Immature natural killer cell (primary cell): ENCODE measurements at regions not wholly inside any gene's neighbourhood (a gene's known extent, or its start where the extent isn't known, plus 50 kb on each side); places are given as distances from the start of the nearest gene placed in this dataset.
A peak's percentile ranks its signal among the peaks of the same experiment; 100 is the strongest.

Source experiments
- DNase-seq, 3 donors: peaks; one replicate each; pipeline ENCODE4 v3.0.0; 2022; ENCODE audit warnings: mixed read lengths in 1 of 3
- H3K27ac Mint-ChIP-seq, 6 donors: one replicate each; pipeline ENCODE4 v1.8.0; 2020; ENCODE audit warnings: mixed read lengths in 6 of 6, mild to moderate bottlenecking in 5 of 6, inconsistent platforms in 4 of 6, moderate library complexity in 3 of 6
- H3K27me3 Mint-ChIP-seq, 3 donors: one replicate each; pipeline ENCODE4 v1.8.0; 2020 to 2021; ENCODE audit warnings: low read depth in 3 of 3, mild to moderate bottlenecking in 3 of 3, mixed read lengths in 3 of 3, moderate library complexity in 3 of 3, inconsistent platforms in 1 of 3
- H3K36me3 Mint-ChIP-seq, 3 donors: one replicate each; pipeline ENCODE4 v1.8.0; 2020; ENCODE audit warnings: mixed read lengths in 3 of 3, inconsistent platforms in 2 of 3, mild to moderate bottlenecking in 2 of 3
- H3K4me1 Mint-ChIP-seq, 2 donors: one replicate each; pipeline ENCODE4 v1.8.0; 2020; ENCODE audit warnings: inconsistent platforms in 2 of 2, mild to moderate bottlenecking in 2 of 2, mixed read lengths in 2 of 2, moderate library complexity in 1 of 2
- H3K4me3 Mint-ChIP-seq, 5 donors: one replicate each; pipeline ENCODE4 v1.8.0; 2020; ENCODE audit warnings: mild to moderate bottlenecking in 5 of 5, mixed read lengths in 5 of 5, inconsistent platforms in 3 of 5, moderate library complexity in 3 of 5
- H3K9me3 Mint-ChIP-seq, 6 donors: one replicate each; pipeline ENCODE4 v1.8.0; 2020; ENCODE audit warnings: mild to moderate bottlenecking in 6 of 6, mixed read lengths in 6 of 6, inconsistent platforms in 4 of 6, moderate library complexity in 3 of 6

- Mint-ChIP-seq H3K27me3 (peaks cover 0 to 1% (median 0%) of the 10 kb centered on the region in 3 donors), H3K9me3 (peaks cover 0 to 2% (median 0%) of the 10 kb centered on the region in 6 donors), H3K4me1 (peaks cover 0 to 4% of the 10 kb centered on the region in 2 donors), H3K36me3 (peaks cover 0 to 4% (median 0%) of the 10 kb centered on the region in 3 donors), H3K4me3 (no peak overlapping the region), H3K27ac (no peak overlapping the region)
- DNase-seq = no peak
Measured at GRCh38 chr4:20623939-20624338, 76.3 kb upstream of the PACRGL start.

DNA sequence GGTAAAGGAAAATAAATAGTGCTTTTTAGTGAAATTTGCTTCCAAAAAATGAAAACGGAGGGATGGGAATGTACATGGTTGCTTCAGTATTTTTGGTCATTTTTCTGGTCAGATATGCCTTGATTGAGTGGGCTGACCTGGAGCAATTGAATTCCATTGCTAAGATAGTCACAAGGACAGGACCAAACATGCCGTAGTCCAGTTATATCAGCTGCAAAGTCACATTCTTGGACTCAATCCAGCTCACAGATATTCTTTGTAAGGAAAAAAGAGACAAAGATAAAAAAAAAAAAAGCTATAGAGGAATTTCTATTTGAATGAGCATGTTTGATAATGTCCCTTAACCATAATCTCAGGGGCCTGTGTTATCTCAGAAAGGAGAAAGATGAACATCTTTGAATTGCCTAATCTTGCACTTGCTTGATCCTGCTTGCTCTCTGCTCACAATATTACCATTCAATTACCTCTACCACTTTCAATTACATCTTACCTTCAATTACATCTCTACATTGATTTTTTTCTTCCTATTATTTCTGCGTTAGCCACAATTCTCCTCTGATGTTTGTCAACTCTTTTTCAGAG, 75.4 kb upstream of the PACRGL start:
- Mint-ChIP-seq H3K27ac (peak overlapping the region in 1 of 6 donors; percentile 10), H3K27me3 (peaks cover 0 to 1% (median 0%) of the 10 kb centered on the region in 3 donors), H3K4me3 (no peak overlapping the region), H3K9me3 (peaks cover 0 to 2% (median 0%) of the 10 kb centered on the region in 6 donors), H3K4me1 (peaks cover 0 to 4% of the 10 kb centered on the region in 2 donors), H3K36me3 (peaks cover 0 to 4% (median 0%) of the 10 kb centered on the region in 3 donors)
- no peak for DNase-seq

GRCh38 chr4:20625426-20625825, 74.8 kb upstream of the PACRGL start:
- no peak for DNase-seq
- H3K4me1 Mint-ChIP-seq = peaks cover 0 to 4% of the 10 kb centered on the region in 2 donors
- peaks cover 0 to 2% (median 0%) of the 10 kb centered on the region in 6 donors for H3K9me3 Mint-ChIP-seq
- peaks cover 0 to 4% (median 0%) of the 10 kb centered on the region in 3 donors for H3K36me3 Mint-ChIP-seq
- no peak overlapping the region for H3K4me3 Mint-ChIP-seq
- no peak overlapping the region for H3K27ac Mint-ChIP-seq
- H3K27me3 Mint-ChIP-seq = peaks cover 0 to 1% (median 0%) of the 10 kb centered on the region in 3 donors

DNA sequence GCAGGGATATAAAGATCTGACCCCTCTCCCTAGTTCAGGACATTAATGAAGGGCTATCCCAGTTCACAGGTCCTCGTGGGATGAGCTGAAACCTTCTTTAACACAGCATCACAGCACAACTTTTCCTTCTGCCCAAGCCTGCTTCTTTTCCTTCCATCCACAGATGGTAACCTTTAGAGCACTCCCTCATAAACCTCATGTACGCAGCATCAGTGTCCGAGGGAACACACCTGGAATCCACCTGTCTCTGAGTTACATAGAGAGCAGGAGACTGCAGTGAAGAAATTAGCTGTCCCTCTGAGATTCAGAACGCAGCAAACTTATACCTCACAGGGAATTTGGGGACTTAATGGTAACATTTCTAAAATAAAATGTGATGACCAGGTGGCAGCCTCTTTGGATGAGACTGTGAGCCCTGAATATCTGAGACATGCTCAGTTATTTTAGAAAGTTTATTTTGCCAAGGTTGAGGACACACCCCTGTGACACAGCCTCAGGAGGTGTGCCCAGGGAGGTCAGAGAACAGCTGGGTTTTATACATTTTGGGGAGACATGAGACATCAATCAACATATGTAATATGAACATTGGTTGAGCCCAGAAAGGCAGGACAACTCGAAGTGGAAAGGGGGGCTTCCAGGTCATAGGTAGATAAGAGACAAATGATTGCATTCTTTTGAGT, 73.8 kb upstream of the PACRGL start:
- peaks cover 0 to 4% (median 0%) of the 10 kb centered on the region in 3 donors for H3K36me3 Mint-ChIP-seq
- peaks cover 0 to 2% of the 10 kb centered on the region in 2 donors for H3K4me1 Mint-ChIP-seq
- H3K4me3 Mint-ChIP-seq = no peak overlapping the region
- peaks cover 0 to 2% (median 0%) of the 10 kb centered on the region in 6 donors for H3K9me3 Mint-ChIP-seq
- peaks cover 0 to 1% (median 0%) of the 10 kb centered on the region in 3 donors for H3K27me3 Mint-ChIP-seq
- H3K27ac Mint-ChIP-seq = no peak overlapping the region
- no peak for DNase-seq

- H3K4me3 Mint-ChIP-seq = no peak overlapping the region
- H3K36me3 Mint-ChIP-seq = peaks cover 0 to 4% (median 0%) of the 10 kb centered on the region in 3 donors
- no peak for DNase-seq
- H3K27me3 Mint-ChIP-seq = peaks cover 0 to 1% (median 0%) of the 10 kb centered on the region in 3 donors
- no peaks in the 10 kb centered on the region for H3K4me1 Mint-ChIP-seq
- H3K9me3 Mint-ChIP-seq = no peaks in the 10 kb centered on the region
- H3K27ac Mint-ChIP-seq = no peak overlapping the region
Measured at GRCh38 chr4:20627866-20628265, 72.4 kb upstream of the PACRGL start.

- no peak for DNase-seq
- peaks cover 0 to 2% (median 0%) of the 10 kb centered on the region in 6 donors for H3K9me3 Mint-ChIP-seq
- H3K4me1 Mint-ChIP-seq = no peaks in the 10 kb centered on the region
- peaks cover 0 to 5% (median 4%) of the 10 kb centered on the region in 3 donors for H3K27me3 Mint-ChIP-seq
- H3K27ac Mint-ChIP-seq = no peak overlapping the region
- H3K4me3 Mint-ChIP-seq = no peak overlapping the region
- no peaks in the 10 kb centered on the region for H3K36me3 Mint-ChIP-seq
Measured at GRCh38 chr4:20629186-20630106, 70.8 kb upstream of the PACRGL start.

- Mint-ChIP-seq H3K36me3 (no peaks in the 10 kb centered on the region), H3K27me3 (peaks cover 3 to 10% (median 7%) of the 10 kb centered on the region in 3 donors), H3K9me3 (peaks cover 0 to 4% (median 0%) of the 10 kb centered on the region in 6 donors), H3K4me3 (no peak overlapping the region), H3K27ac (no peak overlapping the region), H3K4me1 (no peaks in the 10 kb centered on the region)
- no peak for DNase-seq
Measured at GRCh38 chr4:20638825-20639224, 61.4 kb upstream of the PACRGL start.

- H3K4me3 Mint-ChIP-seq = no peak overlapping the region
- peaks cover 0 to 2% (median 0%) of the 10 kb centered on the region in 6 donors for H3K9me3 Mint-ChIP-seq
- DNase-seq = no peak
- H3K4me1 Mint-ChIP-seq = no peaks in the 10 kb centered on the region
- H3K27ac Mint-ChIP-seq = no peak overlapping the region
- H3K27me3 Mint-ChIP-seq = peaks cover 3 to 7% (median 7%) of the 10 kb centered on the region in 3 donors
- no peaks in the 10 kb centered on the region for H3K36me3 Mint-ChIP-seq
Measured at GRCh38 chr4:20639346-20639745, 60.9 kb upstream of the PACRGL start.

DNA sequence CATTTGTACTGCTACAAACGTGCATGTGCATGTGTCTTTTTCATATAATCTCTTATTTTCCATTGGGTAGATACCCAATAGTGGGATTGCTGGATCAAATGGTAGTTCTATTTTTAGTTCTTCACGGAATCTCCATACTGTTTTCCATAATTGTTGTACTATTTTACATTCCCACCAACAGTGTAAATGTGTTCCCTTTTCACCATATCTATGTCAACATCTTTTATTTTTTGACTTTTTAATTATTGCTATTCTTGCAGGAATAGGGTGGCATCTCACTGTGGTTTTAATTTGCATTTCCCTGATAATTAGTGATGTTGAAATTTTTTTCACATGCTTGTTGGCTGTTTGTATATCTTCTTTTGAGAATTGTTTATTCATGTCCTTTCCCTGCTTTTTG, 59.3 kb upstream of the PACRGL start:
- Mint-ChIP-seq H3K27ac (no peak overlapping the region), H3K9me3 (peaks cover 0 to 2% (median 0%) of the 10 kb centered on the region in 6 donors), H3K4me1 (no peaks in the 10 kb centered on the region), H3K36me3 (no peaks in the 10 kb centered on the region), H3K4me3 (no peak overlapping the region), H3K27me3 (peaks cover 3 to 9% (median 6%) of the 10 kb centered on the region in 3 donors)
- DNase-seq = no peak

DNA sequence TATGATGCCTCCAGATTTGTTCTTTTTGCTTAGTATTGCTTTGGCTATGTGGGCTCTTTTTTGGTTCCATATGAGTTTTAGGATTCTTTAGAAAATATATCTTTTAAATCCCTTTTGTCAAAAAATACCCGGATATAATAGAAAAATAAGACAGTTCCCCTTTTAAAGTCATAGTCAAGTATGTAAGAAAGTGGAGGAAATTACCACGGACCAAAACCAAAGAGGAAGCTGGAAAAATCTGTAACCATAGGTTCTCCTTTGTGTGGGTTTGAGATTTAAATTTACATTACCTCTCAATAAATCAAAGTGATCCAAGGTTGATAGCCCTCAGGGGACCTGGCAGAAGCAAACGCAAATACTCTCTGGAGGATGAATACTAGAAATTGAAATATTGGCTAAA, 58.3 kb upstream of the PACRGL start:
- H3K4me3 Mint-ChIP-seq = no peak overlapping the region
- no peaks in the 10 kb centered on the region for H3K36me3 Mint-ChIP-seq
- peaks cover 0 to 2% (median 0%) of the 10 kb centered on the region in 6 donors for H3K9me3 Mint-ChIP-seq
- H3K27ac Mint-ChIP-seq = no peak overlapping the region
- peaks cover 2 to 9% (median 3%) of the 10 kb centered on the region in 3 donors for H3K27me3 Mint-ChIP-seq
- H3K4me1 Mint-ChIP-seq = no peaks in the 10 kb centered on the region
- no peak for DNase-seq

DNA sequence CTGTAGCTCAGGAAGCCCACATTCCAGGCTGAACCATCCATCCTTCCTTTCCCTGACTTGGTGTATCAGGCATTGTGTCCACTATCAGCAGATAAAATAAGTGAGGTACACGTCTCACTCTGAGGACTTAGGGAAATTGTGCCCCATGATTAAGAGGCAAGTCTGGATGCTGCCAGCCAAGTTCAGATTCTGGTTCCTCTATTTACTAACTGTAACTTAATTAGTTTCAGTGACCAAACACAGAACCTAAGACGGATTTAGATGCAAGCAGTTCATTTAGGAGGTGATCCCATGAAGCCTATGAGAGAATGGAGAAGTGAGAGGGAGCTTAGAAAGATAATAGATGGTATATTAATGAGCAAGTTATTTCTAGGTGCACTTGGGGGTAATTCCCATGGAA, 56.6 kb upstream of the PACRGL start:
- Mint-ChIP-seq H3K4me1 (no peaks in the 10 kb centered on the region), H3K27ac (no peak overlapping the region), H3K4me3 (no peak overlapping the region), H3K36me3 (no peaks in the 10 kb centered on the region), H3K27me3 (peaks cover 2 to 4% (median 3%) of the 10 kb centered on the region in 3 donors), H3K9me3 (peaks cover 0 to 2% (median 0%) of the 10 kb centered on the region in 6 donors)
- no peak for DNase-seq

DNA sequence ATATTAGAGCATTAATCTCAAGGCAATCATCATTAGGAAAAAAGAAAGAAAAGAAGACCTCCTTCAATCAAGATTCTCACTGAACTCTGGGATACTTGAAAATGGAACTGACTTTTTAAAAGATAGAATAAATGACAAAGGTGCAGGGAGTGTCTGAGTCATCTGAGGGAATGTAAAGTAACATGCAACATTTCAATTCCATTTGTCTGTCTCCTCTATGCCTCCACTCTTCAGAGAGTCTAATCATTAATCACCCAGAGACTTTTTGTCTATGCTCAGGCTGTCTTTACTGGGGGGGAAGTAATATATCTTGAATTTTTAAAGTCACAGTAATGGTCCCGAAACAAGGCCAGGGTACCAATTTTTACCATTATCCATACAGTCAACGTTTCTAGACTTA, 55.0 kb upstream of the PACRGL start:
- Mint-ChIP-seq H3K4me1 (no peaks in the 10 kb centered on the region), H3K27me3 (peaks cover 0 to 4% (median 3%) of the 10 kb centered on the region in 3 donors), H3K27ac (no peak overlapping the region), H3K9me3 (peaks cover 0 to 2% (median 0%) of the 10 kb centered on the region in 6 donors), H3K36me3 (no peaks in the 10 kb centered on the region), H3K4me3 (no peak overlapping the region)
- DNase-seq = no peak

DNA sequence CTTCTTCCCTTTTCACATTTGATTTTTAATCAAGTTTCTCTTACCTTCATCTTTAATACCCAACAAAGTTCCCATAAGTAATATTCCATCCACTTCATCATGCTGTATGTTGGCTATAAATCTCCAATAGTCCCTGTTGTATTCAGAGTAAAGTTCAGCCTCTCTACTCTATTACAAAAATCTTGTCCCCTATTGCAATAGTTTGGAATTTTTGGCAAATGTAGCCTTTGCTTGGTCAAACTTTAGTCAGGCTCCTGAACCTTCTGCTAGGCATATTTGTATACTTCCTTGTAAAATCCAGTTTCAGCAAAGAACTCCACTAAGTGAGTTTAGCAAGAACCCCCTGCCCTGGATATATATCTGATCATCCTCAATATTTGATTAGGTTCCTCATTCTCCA, 54.0 kb upstream of the PACRGL start:
- DNase-seq = no peak
- H3K4me3 Mint-ChIP-seq = no peak overlapping the region
- no peak overlapping the region for H3K27ac Mint-ChIP-seq
- no peaks in the 10 kb centered on the region for H3K4me1 Mint-ChIP-seq
- H3K9me3 Mint-ChIP-seq = peaks cover 0 to 2% (median 0%) of the 10 kb centered on the region in 6 donors
- peaks cover 0 to 6% (median 3%) of the 10 kb centered on the region in 3 donors for H3K27me3 Mint-ChIP-seq
- H3K36me3 Mint-ChIP-seq = no peaks in the 10 kb centered on the region
